ENCODE measurements at regions not wholly inside any gene's neighbourhood (a gene's known extent, or its start where the extent isn't known, plus 50 kb on each side); places are given as distances from the start of the nearest gene placed in this dataset.

- no peak for DNase-seq
Measured at GRCh38 chr15:95595759-95596158, 734.7 kb upstream of the NR2F2 start.

- no peak for DNase-seq
Measured at GRCh38 chr15:95596496-95596895, 734.0 kb upstream of the NR2F2 start.

- no peak for DNase-seq
Measured at GRCh38 chr15:95598251-95598855, 732.1 kb upstream of the NR2F2 start.

GRCh38 chr15:95600367-95600766 lies 730.1 kb upstream of the NR2F2 start:
- DNase-seq: no peak

GRCh38 chr15:95600884-95601283 lies 729.6 kb upstream of the NR2F2 start:
- no peak for DNase-seq

- DNase-seq: no peak
Measured at GRCh38 chr15:95601525-95601924, 729.0 kb upstream of the NR2F2 start.

GRCh38 chr15:95603802-95604201 lies 726.7 kb upstream of the NR2F2 start:
- DNase-seq: no peak

- no peak for DNase-seq
Measured at GRCh38 chr15:95604634-95605036, 725.9 kb upstream of the NR2F2 start.

- no peak for DNase-seq
Measured at GRCh38 chr15:95605098-95605497, 725.4 kb upstream of the NR2F2 start.

GRCh38 chr15:95606551-95606950 lies 723.9 kb upstream of the NR2F2 start:
- DNase-seq: no peak

- no peak for DNase-seq
Measured at GRCh38 chr15:95608371-95608770, 722.1 kb upstream of the NR2F2 start.

GRCh38 chr15:95609096-95609495 lies 721.4 kb upstream of the NR2F2 start:
- no peak for DNase-seq

- DNase-seq: no peak
Measured at GRCh38 chr15:95610945-95611344, 719.6 kb upstream of the NR2F2 start.

- no peak for DNase-seq
Measured at GRCh38 chr15:95615436-95615835, 715.1 kb upstream of the NR2F2 start.

GRCh38 chr15:95616306-95616705 lies 714.2 kb upstream of the NR2F2 start:
- no peak for DNase-seq

- DNase-seq: no peak
Measured at GRCh38 chr15:95620934-95621579, 709.4 kb upstream of the NR2F2 start.

GRCh38 chr15:95622843-95623242 lies 707.7 kb upstream of the NR2F2 start:
- DNase-seq: no peak

- no peak for DNase-seq
Measured at GRCh38 chr15:95624100-95624499, 706.4 kb upstream of the NR2F2 start.

- DNase-seq: no peak
Measured at GRCh38 chr15:95624616-95625361, 705.7 kb upstream of the NR2F2 start.

GRCh38 chr15:95626501-95627361 lies 703.8 kb upstream of the NR2F2 start:
- no peak for DNase-seq

- DNase-seq: no peak
Measured at GRCh38 chr15:95629503-95630168, 700.9 kb upstream of the NR2F2 start.

GRCh38 chr15:95630683-95631082 lies 699.8 kb upstream of the NR2F2 start:
- no peak for DNase-seq

GRCh38 chr15:95635666-95636065 lies 694.8 kb upstream of the NR2F2 start:
- no peak for DNase-seq

All from NCI-H2029 (cell line).